ENCODE measurements at regions not wholly inside any gene's neighbourhood (a gene's known extent, or its start where the extent isn't known, plus 50 kb on each side); places are given as distances from the start of the nearest gene placed in this dataset.

GRCh38 chr2:55109219-55109891 is 59.1 kb upstream of the RTN4 start (continued):
- TF ChIP-seq ZNF710 (CRISPR knock-in tag; IDR thresholded peaks at IDR 0.05; ENCODE audit: borderline replicate concordance) (no peak), ZSCAN29 (CRISPR knock-in tag; conservative IDR thresholded peaks at IDR 0.05) (no peak), ZNF280D (CRISPR knock-in tag; IDR thresholded peaks at IDR 0.05) (no peak), UBTF (CRISPR knock-in tag; IDR thresholded peaks at IDR 0.05) (no peak), SP1 (IDR thresholded peaks at IDR 0.05) (no peak), SP1 (CRISPR knock-in tag; IDR thresholded peaks at IDR 0.05) (no peak), SAP130 (CRISPR knock-in tag; IDR thresholded peaks at IDR 0.05; ENCODE audit: low read depth) (peak; percentile 80), EEA1 (CRISPR knock-in tag; IDR thresholded peaks at IDR 0.05; ENCODE audit: borderline replicate concordance) (no peak), TSC22D2 (CRISPR knock-in tag; IDR thresholded peaks at IDR 0.05; ENCODE audit: borderline replicate concordance) (no peak), SMARCE1 (IDR thresholded peaks at IDR 0.05; ENCODE audit: borderline replicate concordance) (0 out of 2 replicates have a peak, but pooled peaks have one; percentile 34), ZNF30 (CRISPR knock-in tag; IDR thresholded peaks at IDR 0.05) (no peak), RNF219 (CRISPR knock-in tag; IDR thresholded peaks at IDR 0.05) (peak; percentile 60; the same call in 1 of the 2 replicates), CSRNP1 (CRISPR knock-in tag; IDR thresholded peaks at IDR 0.05) (no peak), ZNF672 (CRISPR knock-in tag; IDR thresholded peaks at IDR 0.05) (no peak), SP140L (CRISPR knock-in tag; IDR thresholded peaks at IDR 0.05; ENCODE audit: borderline replicate concordance) (no peak), ZNF235 (CRISPR knock-in tag; IDR thresholded peaks at IDR 0.05; ENCODE audit: borderline replicate concordance) (no peak), ZNF570 (CRISPR knock-in tag; IDR thresholded peaks at IDR 0.05; ENCODE audit: borderline replicate concordance) (no peak), ZNF3 (CRISPR knock-in tag; IDR thresholded peaks at IDR 0.05) (no peak)

All from HepG2 (cell line).